ENCODE measurements at regions not wholly inside any gene's neighbourhood (a gene's known extent, or its start where the extent isn't known, plus 50 kb on each side); places are given as distances from the start of the nearest gene placed in this dataset.

DNA sequence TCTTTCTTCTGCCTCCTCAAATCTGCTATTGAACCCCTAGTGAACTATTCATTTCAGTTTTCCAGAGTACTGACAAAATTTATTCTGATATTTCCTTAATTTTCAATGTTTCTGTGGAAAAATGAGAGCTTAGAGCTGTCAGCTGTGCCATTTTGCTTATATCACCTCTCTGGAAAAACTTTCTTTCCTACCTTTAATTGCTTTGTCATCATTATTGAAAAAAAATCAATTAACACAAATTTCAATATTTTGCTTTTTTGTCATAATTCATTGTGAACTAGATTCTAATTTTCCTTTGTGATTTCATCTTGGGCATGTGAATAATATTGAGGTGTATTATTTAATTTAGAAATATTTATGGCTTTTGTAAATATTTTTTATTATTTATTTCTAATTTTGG is 126.5 kb downstream of the C1orf94 start:
- H3K4me3 ChIP-seq (ENCODE audit: low read depth, low read length): no peak overlapping the region
- TF ChIP-seq, protein P1, sequence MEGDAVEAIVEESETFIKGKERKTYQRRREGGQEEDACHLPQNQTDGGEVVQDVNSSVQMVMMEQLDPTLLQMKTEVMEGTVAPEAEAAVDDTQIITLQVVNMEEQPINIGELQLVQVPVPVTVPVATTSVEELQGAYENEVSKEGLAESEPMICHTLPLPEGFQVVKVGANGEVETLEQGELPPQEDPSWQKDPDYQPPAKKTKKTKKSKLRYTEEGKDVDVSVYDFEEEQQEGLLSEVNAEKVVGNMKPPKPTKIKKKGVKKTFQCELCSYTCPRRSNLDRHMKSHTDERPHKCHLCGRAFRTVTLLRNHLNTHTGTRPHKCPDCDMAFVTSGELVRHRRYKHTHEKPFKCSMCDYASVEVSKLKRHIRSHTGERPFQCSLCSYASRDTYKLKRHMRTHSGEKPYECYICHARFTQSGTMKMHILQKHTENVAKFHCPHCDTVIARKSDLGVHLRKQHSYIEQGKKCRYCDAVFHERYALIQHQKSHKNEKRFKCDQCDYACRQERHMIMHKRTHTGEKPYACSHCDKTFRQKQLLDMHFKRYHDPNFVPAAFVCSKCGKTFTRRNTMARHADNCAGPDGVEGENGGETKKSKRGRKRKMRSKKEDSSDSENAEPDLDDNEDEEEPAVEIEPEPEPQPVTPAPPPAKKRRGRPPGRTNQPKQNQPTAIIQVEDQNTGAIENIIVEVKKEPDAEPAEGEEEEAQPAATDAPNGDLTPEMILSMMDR (IDR thresholded peaks at IDR 0.05; ENCODE audit: low read depth, low read length): no peak

DNA sequence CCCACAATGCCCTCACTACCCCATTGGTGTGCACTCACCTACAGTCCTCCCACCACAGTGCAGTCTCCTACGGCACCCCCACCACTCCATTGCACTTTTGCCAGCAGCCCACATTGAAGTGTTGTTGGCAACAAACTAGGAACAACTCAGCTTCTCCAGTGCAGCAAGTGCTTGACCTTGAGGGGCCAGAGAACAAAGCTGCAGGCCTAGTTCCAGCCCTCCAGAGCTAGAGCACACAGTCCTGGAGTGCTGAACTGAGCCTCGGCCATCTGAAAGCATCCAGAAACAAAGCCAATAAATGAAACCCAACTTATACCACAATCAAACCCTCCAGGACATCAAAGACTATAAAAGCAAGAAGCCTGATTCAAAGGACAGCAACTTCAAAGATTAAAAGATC is 129.9 kb downstream of the C1orf94 start:
- TF ChIP-seq, protein P1 (IDR thresholded peaks at IDR 0.05; ENCODE audit: low read depth, low read length): no peak

DNA sequence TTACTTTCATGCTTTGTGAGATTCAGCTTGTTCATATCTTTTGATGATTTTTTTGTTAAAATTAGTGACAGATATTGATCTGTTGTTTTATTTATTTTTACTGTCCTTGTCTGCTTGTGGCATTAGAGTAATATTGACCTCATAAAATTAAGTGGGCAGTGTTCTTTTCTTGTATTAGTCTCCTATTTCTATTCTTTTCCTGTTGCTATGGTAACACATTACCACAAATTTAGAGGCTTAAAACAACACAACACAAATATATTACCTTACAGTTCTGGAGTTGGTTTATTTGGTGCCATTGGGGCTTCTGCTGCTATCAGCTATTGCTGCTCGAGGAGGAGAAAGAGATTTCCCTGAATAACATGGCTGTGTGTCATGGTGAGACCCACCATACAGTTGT is 135.7 kb downstream of the C1orf94 start:
- TF ChIP-seq, protein P1 (IDR thresholded peaks at IDR 0.05; ENCODE audit: low read depth, low read length): no peak

More for the DNA sequence above, 129.9 kb downstream of the C1orf94 start:
- no peak overlapping the region for H3K4me3 ChIP-seq (ENCODE audit: low read depth, low read length)

DNA sequence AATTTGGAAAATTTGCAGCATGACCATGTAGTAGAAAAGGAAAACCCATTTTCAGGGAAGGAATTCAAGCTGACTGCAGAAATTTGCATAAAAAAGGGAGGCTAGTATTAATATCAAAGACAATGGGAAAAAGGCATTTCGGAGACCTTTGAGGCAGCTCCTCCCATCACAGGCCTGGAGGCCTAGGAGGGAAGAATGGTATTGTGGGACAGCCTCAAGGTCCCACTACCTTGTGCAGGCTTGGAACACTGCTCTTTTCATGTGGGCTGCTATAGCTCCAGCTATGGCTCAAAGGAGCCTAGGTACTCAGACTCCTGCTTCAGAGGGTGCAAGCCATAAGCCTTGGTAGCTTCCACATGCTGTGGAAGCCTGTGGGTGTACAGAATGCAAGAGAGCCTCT is 139.3 kb downstream of the C1orf94 start:
- no peak overlapping the region for H3K4me3 ChIP-seq (ENCODE audit: low read depth, low read length)
- TF ChIP-seq, protein P1 (IDR thresholded peaks at IDR 0.05; ENCODE audit: low read depth, low read length): no peak

More for the DNA sequence above, 135.7 kb downstream of the C1orf94 start:
- no peak overlapping the region for H3K4me3 ChIP-seq (ENCODE audit: low read depth, low read length)

DNA sequence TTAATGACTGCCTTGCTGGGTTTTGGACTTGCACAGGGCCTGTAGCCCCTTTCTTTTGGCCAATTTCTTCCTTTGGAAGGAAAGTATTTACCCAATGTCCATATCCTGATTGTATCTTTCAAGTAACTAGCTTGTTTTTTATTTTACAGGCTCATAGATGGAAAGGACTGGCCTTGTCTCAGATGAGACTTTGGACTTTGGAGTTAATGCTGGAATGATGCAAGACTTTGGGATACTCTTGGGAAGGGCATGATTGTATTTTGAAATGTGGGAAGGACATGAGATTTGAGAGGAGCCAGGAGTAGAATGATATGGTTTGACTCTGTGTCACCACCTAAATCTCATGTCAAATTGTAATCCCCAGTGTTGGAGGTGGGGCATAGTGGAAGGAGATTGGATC is 140.1 kb downstream of the C1orf94 start:
- H3K4me3 ChIP-seq (ENCODE audit: low read depth, low read length): no peak overlapping the region
- TF ChIP-seq, protein P1 (IDR thresholded peaks at IDR 0.05; ENCODE audit: low read depth, low read length): no peak

DNA sequence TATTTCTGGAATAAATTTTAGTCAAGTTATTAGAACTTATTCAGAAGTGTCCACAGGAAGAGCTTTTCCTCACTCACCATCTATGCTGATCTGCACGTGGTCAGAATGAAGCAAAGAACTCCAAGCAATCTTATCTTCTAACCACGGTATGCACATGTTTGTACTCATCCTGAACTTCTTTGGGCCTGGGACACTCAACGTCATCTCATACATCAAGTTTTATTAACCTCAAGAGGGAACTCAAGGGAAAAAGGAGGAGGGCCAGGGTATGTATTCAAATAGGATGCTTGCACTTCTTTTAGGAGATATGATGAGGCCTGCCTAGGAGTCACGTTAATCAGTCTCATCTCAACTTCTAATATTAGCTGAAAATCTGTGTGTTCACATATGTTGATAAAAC is 142.5 kb downstream of the C1orf94 start:
- TF ChIP-seq, protein P1 (IDR thresholded peaks at IDR 0.05; ENCODE audit: low read depth, low read length): no peak
- H3K4me3 ChIP-seq (ENCODE audit: low read depth, low read length): no peak overlapping the region

DNA sequence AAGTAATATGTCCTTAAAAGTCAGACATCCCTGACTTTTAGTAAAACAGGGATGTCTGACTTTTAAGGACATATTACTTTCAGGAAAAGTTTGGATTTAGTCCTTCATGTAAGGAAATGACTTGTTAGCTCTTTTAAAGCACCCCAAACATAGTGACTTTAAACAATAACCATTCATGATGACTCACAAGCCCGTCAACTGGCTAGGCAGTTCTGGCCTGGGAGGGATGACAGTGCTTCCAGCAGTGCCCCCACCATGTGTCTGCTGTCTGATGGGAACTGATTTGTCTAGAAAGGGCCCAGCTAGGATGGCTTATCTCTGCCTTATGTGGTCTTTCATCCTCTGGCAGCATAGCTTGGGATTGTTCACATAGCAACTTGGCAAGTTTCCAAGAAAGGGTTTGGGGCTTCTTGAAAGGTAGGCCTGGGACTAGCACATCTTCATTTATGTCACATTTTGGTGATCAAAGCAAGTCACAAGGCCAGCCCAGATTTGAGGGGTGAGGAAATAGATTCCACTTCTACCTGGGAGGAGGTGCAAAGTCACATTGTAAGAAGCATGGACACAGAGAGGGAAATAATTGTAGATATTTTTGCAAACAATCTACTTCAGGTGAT is 143.5 kb downstream of the C1orf94 start:
- H3K4me3 ChIP-seq (ENCODE audit: low read depth, low read length): no peak overlapping the region
- TF ChIP-seq, protein P1 (IDR thresholded peaks at IDR 0.05; ENCODE audit: low read depth, low read length): no peak
